Nucleus accumbens (tissue), 56 donors: ENCODE measurements at regions not wholly inside any gene's neighbourhood (a gene's known extent, or its start where the extent isn't known, plus 50 kb on each side); places are given as distances from the start of the nearest gene placed in this dataset.

Experiments used
- DNase-seq, 56 donors: peaks; one replicate each; lab custom pipeline; 2025; lab: John Stamatoyannopoulos, UW

DNA sequence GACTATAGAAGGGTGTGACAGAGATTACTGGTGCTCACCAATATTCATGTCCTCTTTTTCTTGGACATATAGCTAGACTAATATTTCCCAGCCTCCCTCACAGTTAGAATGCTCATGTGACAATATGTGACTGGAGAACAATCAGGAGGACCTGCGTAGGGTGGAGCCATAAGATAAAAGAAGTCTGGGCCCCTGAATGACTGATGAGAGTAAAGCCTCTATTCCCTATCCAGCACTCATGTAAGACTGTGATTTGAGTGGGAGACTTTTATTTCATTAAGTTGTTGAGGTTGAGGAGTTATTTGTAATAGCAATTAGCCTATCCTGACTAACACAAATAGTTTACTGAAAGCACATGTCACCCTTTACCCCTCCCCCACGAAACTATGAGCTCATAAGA, 1247.1 kb upstream of the TENM4 start:
- DNase-seq: no peak

- DNase-seq: no peak
Observed at GRCh38 chr11:80686889-80687288, 1246.1 kb upstream of the TENM4 start.

DNA sequence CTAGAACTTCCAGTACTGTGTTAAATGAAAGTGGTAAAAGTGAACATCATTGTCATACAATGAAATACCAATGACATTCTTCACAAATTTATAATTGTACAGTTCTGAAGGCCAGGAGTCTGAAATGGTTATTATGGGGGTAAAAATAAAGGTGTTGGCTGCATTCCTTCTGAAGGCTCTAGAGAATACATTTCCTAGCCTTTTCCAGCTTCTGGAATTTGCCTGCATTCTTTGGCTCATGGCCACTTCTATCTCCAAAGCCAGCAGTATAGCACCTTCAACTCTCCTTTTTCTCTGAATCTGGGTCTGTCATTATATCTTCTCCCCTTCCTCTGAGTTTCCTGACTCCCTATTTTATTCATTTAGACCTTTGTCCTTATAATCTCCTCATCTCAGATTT, 1232.7 kb upstream of the TENM4 start:
- no peak for DNase-seq

- no peak for DNase-seq
Observed at GRCh38 chr11:80669620-80670019, 1228.8 kb upstream of the TENM4 start.

GRCh38 chr11:80668039-80668438, 1227.2 kb upstream of the TENM4 start:
- no peak for DNase-seq

DNA sequence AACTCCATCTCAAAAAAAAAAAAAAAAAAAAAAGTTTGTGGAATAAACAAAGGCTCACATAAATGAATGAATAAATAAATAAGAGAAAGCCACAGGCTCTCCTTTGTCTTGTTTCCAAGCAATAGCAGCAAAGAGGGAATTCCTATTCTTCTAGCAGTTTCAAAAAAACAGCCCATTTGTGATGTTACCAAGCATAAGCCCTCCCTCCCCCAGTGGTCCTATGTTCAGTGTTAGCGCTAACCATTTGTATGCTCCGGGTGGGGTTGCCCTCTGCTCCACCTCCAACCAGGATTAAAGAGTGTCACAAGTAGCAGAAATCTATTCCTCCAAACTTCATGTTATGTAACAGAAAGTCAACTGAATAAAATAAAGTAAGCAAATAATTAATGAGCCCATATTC, 1215.0 kb upstream of the TENM4 start:
- no peak for DNase-seq

DNA sequence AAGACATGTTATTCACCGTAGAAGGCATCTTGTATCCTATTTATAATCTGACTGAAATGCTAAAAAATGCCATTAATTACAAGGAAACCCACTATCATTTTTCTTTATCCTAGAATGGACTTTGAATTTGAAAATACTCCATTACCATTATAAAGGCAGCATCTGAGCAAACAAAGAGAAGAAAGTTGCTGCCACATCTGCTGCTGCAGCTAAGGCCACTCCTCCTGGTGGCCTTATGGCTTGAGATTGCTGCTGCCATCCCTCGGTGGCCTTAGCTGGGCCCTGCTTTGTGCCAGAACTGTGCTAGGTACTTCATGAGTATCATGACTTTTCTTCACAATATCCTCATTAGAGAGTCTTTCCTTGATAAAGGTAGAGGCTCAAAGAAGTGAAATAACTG, 1210.1 kb upstream of the TENM4 start:
- DNase-seq: no peak

DNA sequence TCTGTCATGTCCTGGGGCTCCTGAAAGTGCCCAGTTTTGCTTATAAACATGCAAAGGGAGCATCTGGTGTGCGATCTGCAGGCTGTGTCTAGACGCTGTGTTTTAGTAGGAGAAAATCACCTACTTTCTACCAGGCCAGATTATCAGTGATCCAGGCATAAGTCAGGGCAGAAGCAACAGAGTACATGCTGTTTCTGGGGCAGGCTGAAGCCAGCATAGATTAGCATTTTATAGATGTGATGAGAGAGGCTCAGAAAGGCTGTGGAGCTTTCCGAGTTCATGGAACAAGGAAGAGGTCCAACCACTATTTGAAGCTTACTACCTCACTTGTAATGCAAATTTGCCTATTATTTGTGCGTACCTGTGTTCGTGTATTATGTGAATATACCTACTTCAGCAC, 1208.4 kb upstream of the TENM4 start:
- DNase-seq: no peak

DNA sequence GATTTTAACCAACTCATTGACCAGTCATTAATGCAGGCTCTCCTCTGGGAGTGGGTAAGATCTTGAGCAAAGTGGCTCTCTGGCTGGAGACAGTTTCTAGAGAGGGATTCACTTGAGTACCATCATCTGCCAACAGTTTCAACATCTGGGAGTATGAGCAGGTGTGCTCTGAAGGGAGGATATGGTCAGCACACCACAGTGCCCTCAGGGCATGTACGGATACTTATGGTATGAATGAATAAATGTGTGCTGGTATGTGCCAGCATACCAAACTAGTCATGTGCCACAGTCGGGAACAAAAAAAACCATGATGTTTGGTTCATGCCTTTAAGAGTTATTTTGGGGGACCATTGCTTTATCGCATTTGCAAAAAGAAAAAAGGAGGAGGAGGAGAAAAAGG, 1197.5 kb upstream of the TENM4 start:
- DNase-seq: no peak

DNA sequence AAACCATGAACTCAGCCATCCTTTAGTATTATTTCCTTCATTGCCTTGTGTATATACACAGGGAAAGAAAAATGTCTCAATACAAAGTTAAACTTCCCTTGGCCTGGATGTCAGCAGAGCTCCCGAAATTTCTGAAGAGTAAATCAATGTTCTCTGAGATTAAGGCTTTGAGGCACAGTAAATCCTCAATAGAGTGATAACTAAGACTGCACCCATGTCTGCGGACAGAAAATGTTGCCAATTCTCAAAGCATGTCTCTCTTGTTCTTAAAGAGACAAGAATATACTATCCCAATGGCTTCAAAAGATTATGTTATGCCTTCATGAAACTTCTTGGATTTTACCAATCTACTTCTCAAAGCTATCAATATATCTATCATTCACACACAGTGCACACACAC, 1196.7 kb upstream of the TENM4 start:
- DNase-seq: no peak

DNA sequence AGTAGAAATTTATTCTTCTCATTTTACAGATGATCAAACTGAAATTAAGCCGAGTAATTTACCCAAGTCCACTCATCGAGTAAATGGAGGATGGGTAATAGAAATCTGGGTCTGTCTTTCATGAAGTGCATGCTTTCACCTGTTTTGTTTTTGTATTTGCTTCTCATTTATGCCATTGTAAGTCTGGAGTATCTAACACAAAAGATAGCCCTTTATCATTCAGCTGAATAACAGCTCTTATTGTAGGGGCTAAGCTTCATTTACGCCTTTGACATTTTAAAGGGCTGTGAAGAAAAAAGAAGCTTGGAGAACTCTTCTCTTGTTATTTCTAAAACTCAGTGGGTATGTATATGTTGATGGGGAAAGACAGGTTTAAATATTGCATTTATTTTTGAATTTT, 1196.2 kb upstream of the TENM4 start:
- no peak for DNase-seq

GRCh38 chr11:80635178-80635577, 1194.3 kb upstream of the TENM4 start:
- no peak for DNase-seq

DNA sequence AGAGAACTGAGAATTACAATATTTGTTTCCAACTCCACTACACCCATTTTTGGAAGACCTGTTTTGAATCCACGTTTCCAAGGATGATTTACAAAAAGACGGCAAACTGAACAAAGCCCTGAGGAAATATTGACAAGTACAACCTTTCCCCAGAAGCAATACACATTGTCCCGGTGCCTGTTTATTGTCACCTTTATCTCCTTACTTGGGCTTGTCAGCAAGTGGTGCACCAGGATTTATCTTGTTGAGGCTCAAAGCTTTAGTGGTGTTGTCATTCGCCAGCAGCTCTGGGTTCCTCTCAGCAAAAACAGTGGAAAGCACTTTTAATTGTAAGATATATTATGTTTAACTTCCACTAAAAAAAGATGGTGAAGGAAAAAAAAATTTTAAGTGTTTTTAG, 1191.9 kb upstream of the TENM4 start:
- DNase-seq: no peak

DNA sequence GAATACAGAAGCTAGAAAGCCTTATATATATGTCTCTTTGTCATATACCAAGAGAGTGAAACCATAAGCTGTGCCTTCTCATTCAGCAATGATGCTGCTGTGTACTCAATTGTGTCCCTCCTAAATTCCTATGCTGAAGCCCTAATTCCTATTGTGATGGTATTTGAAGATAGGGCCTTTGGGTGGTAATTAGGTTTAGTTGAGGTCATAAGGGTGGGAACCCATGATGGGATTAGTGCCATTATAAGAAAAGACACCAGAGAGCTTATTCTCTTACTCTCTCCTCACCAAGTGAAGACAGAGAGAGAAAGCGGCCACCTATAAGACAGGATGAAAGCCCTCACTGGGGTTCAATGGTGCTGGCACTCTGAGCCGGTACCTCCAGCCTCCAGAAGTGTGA, 1191.3 kb upstream of the TENM4 start:
- no peak for DNase-seq

DNA sequence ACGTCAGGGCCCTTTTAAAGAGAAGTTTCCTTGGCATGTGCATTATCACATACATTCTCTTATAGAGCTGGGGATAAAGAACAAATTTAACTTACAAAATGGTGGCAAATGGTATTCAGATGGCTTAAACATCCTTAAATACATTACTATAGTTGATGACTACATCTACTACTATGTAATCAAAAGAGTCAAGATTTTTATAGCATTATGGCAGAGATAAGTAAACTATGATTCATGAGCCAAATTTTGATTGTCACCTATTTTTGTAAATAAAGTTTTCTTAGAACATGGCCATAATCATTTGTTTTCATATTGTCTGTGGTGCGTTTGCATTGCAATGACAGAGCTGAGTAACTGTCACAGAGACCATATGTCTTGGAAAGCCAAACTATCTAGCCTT, 1188.6 kb upstream of the TENM4 start:
- DNase-seq: no peak

DNA sequence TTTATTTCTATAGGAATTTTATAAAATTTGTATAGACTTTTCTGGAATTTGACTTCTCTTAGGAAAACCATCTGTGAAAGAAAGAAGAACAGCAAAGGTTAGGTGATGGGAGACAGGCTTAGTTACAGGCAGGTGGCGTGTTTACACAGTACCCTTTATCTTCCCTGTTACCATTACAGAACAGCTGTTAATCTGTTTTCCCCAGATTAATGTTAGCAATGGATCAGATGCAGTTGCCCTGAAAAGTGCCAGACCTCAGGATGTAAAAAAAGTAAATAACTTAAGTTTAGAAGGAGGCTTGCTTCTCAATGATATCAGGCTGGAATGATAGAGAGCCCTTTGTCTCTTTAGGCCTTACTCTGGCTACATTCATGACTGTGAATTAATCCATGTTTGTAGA, 1186.5 kb upstream of the TENM4 start:
- no peak for DNase-seq

- DNase-seq: no peak
Observed at GRCh38 chr11:80626721-80627120, 1185.9 kb upstream of the TENM4 start.

DNA sequence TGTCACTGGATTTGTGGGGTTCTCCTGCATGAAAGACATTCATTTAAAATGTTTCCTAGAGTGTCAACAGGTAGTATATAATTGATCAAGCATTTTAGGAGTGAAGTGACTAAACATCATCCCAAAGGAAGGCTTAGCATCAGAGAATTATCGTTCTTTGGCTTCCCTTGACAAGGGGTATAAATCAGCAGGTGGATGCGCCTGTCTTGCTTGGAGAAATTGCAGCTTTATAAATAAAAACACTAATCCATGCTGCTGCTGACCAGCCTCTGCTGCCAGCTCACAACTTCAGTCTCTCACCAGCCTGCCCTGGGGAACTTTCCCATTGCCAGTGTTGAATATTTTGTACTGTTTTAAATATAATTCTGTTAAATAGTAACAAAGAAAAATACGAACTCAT, 1184.7 kb upstream of the TENM4 start:
- no peak for DNase-seq

- DNase-seq: no peak
Observed at GRCh38 chr11:80621871-80622270, 1181.0 kb upstream of the TENM4 start.

- DNase-seq: no peak
Observed at GRCh38 chr11:80620867-80621266, 1180.0 kb upstream of the TENM4 start.

DNA sequence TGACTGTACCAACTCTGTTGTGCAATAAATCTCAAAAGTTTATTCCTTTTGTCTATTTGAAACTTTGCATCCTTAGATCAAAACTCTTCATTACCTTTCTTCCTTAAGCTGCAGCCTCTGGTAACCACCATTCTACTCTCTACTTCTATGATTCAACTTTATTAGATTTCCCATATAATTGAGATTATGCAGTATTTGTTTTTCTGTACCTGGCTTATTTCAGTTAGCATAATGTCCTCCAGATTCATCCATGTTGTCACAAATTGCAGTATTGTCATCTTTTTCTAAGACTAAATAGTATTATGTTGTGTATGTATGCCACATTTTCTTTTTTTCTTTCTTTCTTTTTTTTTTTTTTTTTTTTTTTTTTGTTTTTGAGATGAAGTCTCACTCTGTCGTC, 1176.3 kb upstream of the TENM4 start:
- DNase-seq: no peak

- no peak for DNase-seq
Observed at GRCh38 chr11:80616070-80616800, 1175.4 kb upstream of the TENM4 start.

- no peak for DNase-seq
Observed at GRCh38 chr11:80613655-80614054, 1172.8 kb upstream of the TENM4 start.
